A673 (cell line): ENCODE measurements at regions not wholly inside any gene's neighbourhood (a gene's known extent, or its start where the extent isn't known, plus 50 kb on each side); places are given as distances from the start of the nearest gene placed in this dataset.

ENCODE experiments used
- BruUV-seq: library from RNA; stranded (reverse); fragments of 400-500 nt; replicated peaks from 2 replicates; lab custom pipeline; 2021; lab: Mats Ljungman, UMichigan
- CTCF ChIA-PET: fragments of 300-600 bp; sonication (Branson Sonifier 250); formaldehyde crosslinking; loops from one replicate; lab custom pipeline; 2022; ENCODE audit warnings: antibody characterized with exemption; lab: Charles Lee
- POLR2A ChIA-PET: fragments of 300-600 bp; sonication (Branson Sonifier 250); formaldehyde crosslinking; loops from one replicate; lab custom pipeline; 2022; ENCODE audit warnings: antibody characterized with exemption; ENCODE audit not compliant: low non-redundant PET; lab: Charles Lee
- DNase-seq: peaks from one replicate; pipeline ENCODE4 v3.0.0-alpha.2; 2015; ENCODE audit warnings: low spot score
- H3K27ac ChIP-seq: fragments of 200-600 bp; sonication (generic); 2 replicates; pipeline ENCODE4 v1.5.1; 2016; ENCODE audit warnings: mixed run types, low read depth, mild to moderate bottlenecking, mixed read lengths, antibody characterized with exemption, low read length; ENCODE audit not compliant: poor library complexity, severe bottlenecking
- H3K27me3 ChIP-seq: fragments of 200-600 bp; sonication (generic); replicated peaks from 2 replicates; pipeline ENCODE4 v1.6.1; 2017; ENCODE audit warnings: mixed run types, low read depth, mild to moderate bottlenecking, mixed read lengths, antibody characterized with exemption, low read length; ENCODE audit not compliant: insufficient read depth, poor library complexity
- H3K36me3 ChIP-seq: fragments of 200-600 bp; sonication (generic); 2 replicates; pipeline ENCODE4 v1.6.1; 2016; ENCODE audit warnings: mixed run types, mild to moderate bottlenecking, mixed read lengths, antibody characterized with exemption, low read length; ENCODE audit not compliant: insufficient read depth, poor library complexity, severe bottlenecking
- H3K4me1 ChIP-seq: fragments of 200-600 bp; sonication (generic); 2 replicates; pipeline ENCODE4 v1.6.1; 2017; ENCODE audit warnings: mixed run types, mild to moderate bottlenecking, mixed read lengths, antibody characterized with exemption, low read length; ENCODE audit not compliant: insufficient read depth, poor library complexity, severe bottlenecking
- H3K4me3 ChIP-seq: fragments of 200-600 bp; sonication (generic); 2 replicates; pipeline ENCODE4 v1.5.1; 2016; ENCODE audit warnings: low read depth, mixed run types, mild to moderate bottlenecking, mixed read lengths, low read length; ENCODE audit not compliant: poor library complexity, severe bottlenecking
- H3K9me3 ChIP-seq: fragments of 200-600 bp; sonication (generic); 2 replicates; pipeline ENCODE4 v1.6.1; 2016; ENCODE audit warnings: mixed run types, low read depth, mild to moderate bottlenecking, mixed read lengths, antibody characterized with exemption, low read length; ENCODE audit not compliant: poor library complexity, severe bottlenecking
- CTCF ChIP-seq: fragments of 300-800, 200-600 bp; sonication (generic); conservative IDR thresholded peaks from 2 replicates; pipeline ENCODE4 v1.5.1; 2017; ENCODE audit warnings: low read depth, mild to moderate bottlenecking, antibody characterized with exemption, low read length, moderate library complexity, mixed read lengths
- EZH2 ChIP-seq: fragments of 200-600 bp; sonication (generic); IDR thresholded peaks from 2 replicates; pipeline ENCODE4 v1.6.1; 2017; ENCODE audit warnings: borderline replicate concordance, low read depth, mild to moderate bottlenecking, mixed read lengths, antibody characterized with exemption, low read length; ENCODE audit not compliant: poor library complexity, severe bottlenecking
- intact Hi-C: fragments of 100-400 bp; cut with micrococcal nuclease; formaldehyde crosslinking; loops from one replicate; pipeline ENCODE4 v1.10.0; 2022; ENCODE audit not compliant: unreplicated experiment

GRCh38 chr13:109682534-109683244 is 103.7 kb downstream of the IRS2 start:
- Histone ChIP-seq H3K36me3 (no peaks in the 10 kb centered on the region), H3K27me3 (no peaks in the 10 kb centered on the region), H3K9me3 (no peaks in the 10 kb centered on the region), H3K4me3 (no peak overlapping the region), H3K27ac (no peak overlapping the region), H3K4me1 (peaks cover 17% of the 10 kb centered on the region)
- no peak for TF ChIP-seq EZH2
- BruUV-seq = no TSS peak
- DNase-seq = no peak
- ChIA-PET CTCF (interaction anchor here (1.1 kb wide), 1 partner anchor 38 kb away, joined by 3 read pairs; no protein-coding TSS in a partner anchor), POLR2A (no interaction called here)
- intact Hi-C loops = no loop called here

GRCh38 chr13:109680930-109681329 is 105.5 kb downstream of the IRS2 start:
- Histone ChIP-seq H3K4me3 (no peak overlapping the region), H3K4me1 (peaks cover 17% of the 10 kb centered on the region), H3K9me3 (no peaks in the 10 kb centered on the region), H3K27ac (no peak overlapping the region), H3K27me3 (no peaks in the 10 kb centered on the region), H3K36me3 (no peaks in the 10 kb centered on the region)
- DNase-seq = no peak
- TF ChIP-seq CTCF (no peak), EZH2 (no peak)
- POLR2A ChIA-PET = no interaction called here
- CTCF ChIA-PET = no interaction called here
- intact Hi-C loops = no loop called here
- no TSS peak for BruUV-seq

- TF ChIP-seq EZH2 (no peak), CTCF (no peak)
- ChIA-PET CTCF (no interaction called here), POLR2A (no interaction called here)
- no peaks in the 10 kb centered on the region for H3K36me3 ChIP-seq
- no peaks in the 10 kb centered on the region for H3K27me3 ChIP-seq
- no TSS peak for BruUV-seq
- no peak for DNase-seq
- intact Hi-C loops = no loop called here
- H3K9me3 ChIP-seq = no peaks in the 10 kb centered on the region
- no peak overlapping the region for H3K27ac ChIP-seq
- H3K4me3 ChIP-seq = no peak overlapping the region
- peaks cover 12% of the 10 kb centered on the region for H3K4me1 ChIP-seq
Observed at GRCh38 chr13:109680288-109680687, 106.1 kb downstream of the IRS2 start.

- BruUV-seq = no TSS peak
- no peaks in the 10 kb centered on the region for H3K27me3 ChIP-seq
- no peak overlapping the region for H3K4me3 ChIP-seq
- ChIA-PET POLR2A (no interaction called here), CTCF (no interaction called here)
- DNase-seq = no peak
- no peaks in the 10 kb centered on the region for H3K4me1 ChIP-seq
- TF ChIP-seq CTCF (no peak), EZH2 (no peak)
- intact Hi-C loops = no loop called here
- H3K9me3 ChIP-seq = no peaks in the 10 kb centered on the region
- H3K36me3 ChIP-seq = no peaks in the 10 kb centered on the region
- H3K27ac ChIP-seq = no peak overlapping the region
Observed at GRCh38 chr13:109678459-109678858, 107.9 kb downstream of the IRS2 start.
